Lung (tissue), 11 donors: ENCODE measurements at regions not wholly inside any gene's neighbourhood (a gene's known extent, or its start where the extent isn't known, plus 50 kb on each side); places are given as distances from the start of the nearest gene placed in this dataset.
A peak's percentile ranks its signal among the peaks of the same experiment; 100 is the strongest.

Experiments used
- ATAC-seq: fragments of 200-7000 bp; cut with Tn5 transposase; one replicate; pipeline ENCODE4 v1.9.1; 2020; ENCODE audit warnings: moderate number of reproducible peaks; ENCODE audit not compliant: insufficient read depth, low FRiP score
- DNase-seq, 3 donors: peaks; one replicate each; pipeline ENCODE4 v3.0.0-alpha.2; 2013 to 2017
- H3K27ac ChIP-seq, 2 donors: one replicate each; pipeline ENCODE4 v1.5.1; 2013; ENCODE audit warnings: mild to moderate bottlenecking in 2 of 2, moderate library complexity in 2 of 2, control low read depth in 1 of 2, inconsistent platforms in 1 of 2, low read depth in 1 of 2, low read length in 1 of 2
- H3K27me3 ChIP-seq, 3 donors: one replicate each; pipeline ENCODE4 v1.5.1; 2013; ENCODE audit warnings: low read length in 2 of 3; ENCODE audit not compliant: control insufficient read depth in 3 of 3, insufficient read depth in 3 of 3
- H3K36me3 ChIP-seq, 4 donors: one replicate each; pipeline ENCODE4 v1.5.1; 2013; ENCODE audit warnings: low read length in 4 of 4, mild to moderate bottlenecking in 1 of 4, moderate library complexity in 1 of 4; ENCODE audit not compliant: control insufficient read depth in 4 of 4, insufficient read depth in 4 of 4
- H3K4me1 ChIP-seq, 5 donors: one replicate each; pipeline ENCODE4 v1.5.1; 2013; ENCODE audit warnings: low read length in 5 of 5, mild to moderate bottlenecking in 2 of 5, moderate library complexity in 1 of 5; ENCODE audit not compliant: control insufficient read depth in 5 of 5, insufficient read depth in 5 of 5
- H3K4me3 ChIP-seq: one replicate; pipeline ENCODE4 v1.5.1; 2013; ENCODE audit warnings: mild to moderate bottlenecking, control low read depth, moderate library complexity
- H3K9ac ChIP-seq, 2 donors: one replicate each; pipeline ENCODE4 v1.5.1; 2013; ENCODE audit warnings: low read length in 2 of 2, control low read depth in 1 of 2; ENCODE audit not compliant: insufficient read depth in 1 of 2
- H3K9me3 ChIP-seq, 4 donors: one replicate each; pipeline ENCODE4 v1.5.1; 2013; ENCODE audit warnings: low read length in 3 of 4, mild to moderate bottlenecking in 1 of 4, moderate library complexity in 1 of 4; ENCODE audit not compliant: control insufficient read depth in 4 of 4, insufficient read depth in 3 of 4
- WGBS, 2 donors: extraction: QIAGEN DNeasy Blood & Tissue Kit; methylation state at CpG; one replicate each; pipeline ENCODE4 v1.1.7; 2013; 5-methylcytosine and 5-hydroxymethylcytosine counted together
- TF ChIP-seq, protein P1 (sequence below): IDR thresholded peaks from 2 replicates; pipeline ENCODE4 v1.5.1; 2012; ENCODE audit warnings: mild to moderate bottlenecking; ENCODE audit errors: control extremely low read depth, extremely low read depth
- donor health status: control.
- donor health status: control.
- donor health status: Bipolar disorder and iron deficiency.
- donor health status: healthy.
- donor health status: DM: yes; HTN: yes; CAD: no.

- TF ChIP-seq, protein P1, sequence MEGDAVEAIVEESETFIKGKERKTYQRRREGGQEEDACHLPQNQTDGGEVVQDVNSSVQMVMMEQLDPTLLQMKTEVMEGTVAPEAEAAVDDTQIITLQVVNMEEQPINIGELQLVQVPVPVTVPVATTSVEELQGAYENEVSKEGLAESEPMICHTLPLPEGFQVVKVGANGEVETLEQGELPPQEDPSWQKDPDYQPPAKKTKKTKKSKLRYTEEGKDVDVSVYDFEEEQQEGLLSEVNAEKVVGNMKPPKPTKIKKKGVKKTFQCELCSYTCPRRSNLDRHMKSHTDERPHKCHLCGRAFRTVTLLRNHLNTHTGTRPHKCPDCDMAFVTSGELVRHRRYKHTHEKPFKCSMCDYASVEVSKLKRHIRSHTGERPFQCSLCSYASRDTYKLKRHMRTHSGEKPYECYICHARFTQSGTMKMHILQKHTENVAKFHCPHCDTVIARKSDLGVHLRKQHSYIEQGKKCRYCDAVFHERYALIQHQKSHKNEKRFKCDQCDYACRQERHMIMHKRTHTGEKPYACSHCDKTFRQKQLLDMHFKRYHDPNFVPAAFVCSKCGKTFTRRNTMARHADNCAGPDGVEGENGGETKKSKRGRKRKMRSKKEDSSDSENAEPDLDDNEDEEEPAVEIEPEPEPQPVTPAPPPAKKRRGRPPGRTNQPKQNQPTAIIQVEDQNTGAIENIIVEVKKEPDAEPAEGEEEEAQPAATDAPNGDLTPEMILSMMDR: no peak
- no peak for ATAC-seq
- 79 to 94% methylated on average over 1 of the region's 1 CpG for WGBS, 2 donors
Measured at GRCh38 chr5:31068287-31068686, 125.2 kb upstream of the CDH6 start.

DNA sequence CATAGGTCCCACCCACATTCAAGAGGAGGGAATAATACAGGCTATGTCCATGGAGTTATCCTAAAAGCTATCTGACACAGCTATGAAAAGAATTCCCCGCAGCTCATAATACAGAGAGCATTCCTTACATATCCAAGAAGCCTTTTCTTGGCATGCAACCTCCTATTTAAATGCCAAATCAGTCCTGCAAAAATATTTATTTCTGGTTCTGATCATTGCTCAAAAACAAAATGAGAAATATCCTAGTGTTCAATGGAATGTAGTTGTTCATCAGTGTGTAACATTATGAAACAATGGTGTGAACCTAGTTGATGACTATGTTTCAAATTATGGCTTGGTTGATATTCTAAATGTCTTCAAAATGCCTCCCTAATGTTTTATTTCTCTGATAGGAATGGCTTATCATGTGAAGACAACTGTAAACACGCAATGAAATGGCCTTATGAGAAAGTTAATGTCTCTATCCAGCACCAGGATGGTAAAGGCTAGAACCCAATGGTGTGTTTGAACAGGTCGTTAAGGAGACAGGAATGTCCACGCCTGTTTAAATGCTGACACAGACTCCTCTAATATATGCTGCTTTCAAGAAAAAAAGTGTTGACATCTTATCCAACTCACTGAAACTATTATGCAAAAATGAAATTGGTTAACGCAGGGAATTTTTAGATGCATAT, 126.7 kb upstream of the CDH6 start:
- Histone ChIP-seq H3K27ac (no peak overlapping the region), H3K4me3 (no peak overlapping the region), H3K9ac (no peak overlapping the region), H3K36me3 (no peaks in the 10 kb centered on the region), H3K9me3 (no peaks in the 10 kb centered on the region), H3K27me3 (no peaks in the 10 kb centered on the region), H3K4me1 (no peaks in the 10 kb centered on the region)
- DNase-seq (peak in 2 of 3 donors; percentile 28 to 41), ATAC-seq (peak; percentile 36)
- TF ChIP-seq, protein P1: no peak
- WGBS, 2 donors: 59 to 79% methylated on average over 5 of the region's 5 CpGs

More at GRCh38 chr5:31068287-31068686, 125.2 kb upstream of the CDH6 start:
- no peak overlapping the region for H3K4me3 ChIP-seq
- H3K36me3 ChIP-seq: no peaks in the 10 kb centered on the region
- no peak for DNase-seq
- no peaks in the 10 kb centered on the region for H3K4me1 ChIP-seq
- no peak overlapping the region for H3K27ac ChIP-seq
- no peaks in the 10 kb centered on the region for H3K9me3 ChIP-seq
- H3K9ac ChIP-seq: no peak overlapping the region
- H3K27me3 ChIP-seq: no peaks in the 10 kb centered on the region

DNA sequence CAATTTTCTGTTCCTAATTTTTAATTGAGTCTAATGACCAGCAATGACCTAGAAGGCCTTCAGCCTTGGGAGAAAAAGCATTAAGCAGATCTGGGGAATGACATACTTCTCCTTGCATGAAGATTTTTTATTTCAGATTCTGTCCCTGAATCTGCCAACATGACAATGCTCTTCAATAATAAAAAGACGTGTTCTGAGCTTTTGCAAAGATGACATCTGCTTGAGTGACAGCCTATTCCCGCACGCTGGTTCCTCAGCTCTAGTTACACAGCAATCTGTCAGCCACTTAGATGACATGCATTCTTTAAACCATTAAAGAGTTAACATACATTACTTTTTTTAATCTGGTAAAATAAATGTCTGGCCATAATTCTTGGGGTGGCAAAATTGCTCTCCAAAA, 129.3 kb upstream of the CDH6 start:
- no peak for DNase-seq
- WGBS, 2 donors: 77 to 84% methylated on average over 3 of the region's 3 CpGs
- TF ChIP-seq, protein P1: no peak

More for the DNA sequence above, 129.3 kb upstream of the CDH6 start:
- H3K27me3 ChIP-seq: no peaks in the 10 kb centered on the region
- H3K9ac ChIP-seq: no peak overlapping the region
- no peak overlapping the region for H3K4me3 ChIP-seq
- no peaks in the 10 kb centered on the region for H3K36me3 ChIP-seq
- H3K4me1 ChIP-seq: no peaks in the 10 kb centered on the region
- H3K9me3 ChIP-seq: no peaks in the 10 kb centered on the region
- no peak overlapping the region for H3K27ac ChIP-seq
- ATAC-seq: no peak
